ENCODE measurements at regions not wholly inside any gene's neighbourhood (a gene's known extent, or its start where the extent isn't known, plus 50 kb on each side); places are given as distances from the start of the nearest gene placed in this dataset.

DNA sequence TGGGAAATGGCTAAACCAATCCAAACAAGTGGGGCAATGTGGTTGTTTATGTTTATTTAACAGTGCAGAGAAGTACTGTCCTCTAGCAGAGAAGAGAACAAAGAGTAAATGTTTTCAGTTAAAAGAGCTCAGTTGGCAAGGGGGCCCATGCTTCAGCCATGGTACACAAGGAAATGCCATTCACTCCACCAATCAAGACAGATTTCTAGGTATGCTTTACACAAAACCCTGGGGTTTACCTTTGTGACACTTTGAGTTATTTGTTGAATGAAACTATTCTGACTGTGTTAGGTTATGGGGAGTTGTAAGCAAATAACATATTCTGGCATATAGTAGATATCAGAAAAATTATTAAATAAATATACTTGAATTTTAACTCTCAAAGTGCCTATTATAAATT lies 228.5 kb upstream of the MME start:
- DNase-seq (ENCODE audit: extremely low spot score, unreplicated experiment): no peak
- no peaks in the 10 kb centered on the region for H3K9me3 Mint-ChIP-seq (ENCODE audit: unreplicated experiment)
- no peaks in the 10 kb centered on the region for H3K36me3 Mint-ChIP-seq (ENCODE audit: unreplicated experiment)
- H3K27ac Mint-ChIP-seq (ENCODE audit: unreplicated experiment): no peak overlapping the region
- TF ChIP-seq, protein P1, sequence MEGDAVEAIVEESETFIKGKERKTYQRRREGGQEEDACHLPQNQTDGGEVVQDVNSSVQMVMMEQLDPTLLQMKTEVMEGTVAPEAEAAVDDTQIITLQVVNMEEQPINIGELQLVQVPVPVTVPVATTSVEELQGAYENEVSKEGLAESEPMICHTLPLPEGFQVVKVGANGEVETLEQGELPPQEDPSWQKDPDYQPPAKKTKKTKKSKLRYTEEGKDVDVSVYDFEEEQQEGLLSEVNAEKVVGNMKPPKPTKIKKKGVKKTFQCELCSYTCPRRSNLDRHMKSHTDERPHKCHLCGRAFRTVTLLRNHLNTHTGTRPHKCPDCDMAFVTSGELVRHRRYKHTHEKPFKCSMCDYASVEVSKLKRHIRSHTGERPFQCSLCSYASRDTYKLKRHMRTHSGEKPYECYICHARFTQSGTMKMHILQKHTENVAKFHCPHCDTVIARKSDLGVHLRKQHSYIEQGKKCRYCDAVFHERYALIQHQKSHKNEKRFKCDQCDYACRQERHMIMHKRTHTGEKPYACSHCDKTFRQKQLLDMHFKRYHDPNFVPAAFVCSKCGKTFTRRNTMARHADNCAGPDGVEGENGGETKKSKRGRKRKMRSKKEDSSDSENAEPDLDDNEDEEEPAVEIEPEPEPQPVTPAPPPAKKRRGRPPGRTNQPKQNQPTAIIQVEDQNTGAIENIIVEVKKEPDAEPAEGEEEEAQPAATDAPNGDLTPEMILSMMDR (IDR thresholded peaks at IDR 0.05): no peak
- no peak overlapping the region for H3K4me3 Mint-ChIP-seq (ENCODE audit: unreplicated experiment)
- peaks cover 13% of the 10 kb centered on the region for H3K27me3 Mint-ChIP-seq (ENCODE audit: unreplicated experiment)
- H3K4me1 Mint-ChIP-seq (ENCODE audit: unreplicated experiment): no peaks in the 10 kb centered on the region

DNA sequence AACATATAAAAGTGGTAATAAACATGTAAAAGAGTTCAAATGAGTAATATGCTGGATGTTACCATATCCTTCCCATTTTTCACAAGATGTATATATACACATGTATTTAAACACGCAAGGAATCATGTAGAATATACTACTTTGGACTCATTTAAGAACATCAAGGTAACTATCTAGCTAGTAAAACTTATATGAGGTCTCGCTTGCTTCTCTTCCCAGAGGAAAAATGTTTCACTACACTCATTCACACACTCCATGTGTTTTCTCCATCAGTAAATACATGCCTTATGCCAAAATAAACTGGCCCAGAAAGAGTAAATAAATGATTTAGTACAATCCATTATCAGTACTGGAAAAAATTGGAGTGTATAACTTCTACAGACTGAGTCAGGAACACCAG lies 229.2 kb upstream of the MME start:
- Mint-ChIP-seq H3K4me3 (ENCODE audit: unreplicated experiment) (no peak overlapping the region), H3K27ac (ENCODE audit: unreplicated experiment) (no peak overlapping the region), H3K36me3 (ENCODE audit: unreplicated experiment) (no peaks in the 10 kb centered on the region), H3K9me3 (ENCODE audit: unreplicated experiment) (no peaks in the 10 kb centered on the region), H3K4me1 (ENCODE audit: unreplicated experiment) (no peaks in the 10 kb centered on the region), H3K27me3 (ENCODE audit: unreplicated experiment) (peaks cover 20% of the 10 kb centered on the region)
- no peak for DNase-seq (ENCODE audit: extremely low spot score, unreplicated experiment)
- TF ChIP-seq, protein P1 (IDR thresholded peaks at IDR 0.05): no peak

DNA sequence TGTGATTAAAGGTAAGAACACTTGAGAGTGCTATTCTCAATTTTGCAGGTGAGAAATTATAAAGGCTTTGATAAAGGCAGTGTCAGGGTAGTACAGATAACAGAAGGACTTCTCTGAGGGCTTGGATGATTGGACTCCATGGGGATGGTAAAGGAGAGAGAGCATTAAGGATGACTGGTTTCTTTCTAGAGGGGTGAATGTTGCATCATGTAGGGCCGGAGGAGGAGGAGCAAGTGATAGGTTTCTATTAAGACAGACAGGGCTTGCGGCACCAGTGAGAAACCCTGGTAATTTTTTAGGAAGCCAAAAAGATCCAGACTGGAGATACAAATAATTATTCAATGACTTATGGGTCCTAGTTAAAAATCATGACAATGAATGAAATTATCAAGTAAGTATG lies 230.7 kb upstream of the MME start:
- H3K36me3 Mint-ChIP-seq (ENCODE audit: unreplicated experiment): no peaks in the 10 kb centered on the region
- H3K27ac Mint-ChIP-seq (ENCODE audit: unreplicated experiment): no peak overlapping the region
- DNase-seq (ENCODE audit: extremely low spot score, unreplicated experiment): no peak

DNA sequence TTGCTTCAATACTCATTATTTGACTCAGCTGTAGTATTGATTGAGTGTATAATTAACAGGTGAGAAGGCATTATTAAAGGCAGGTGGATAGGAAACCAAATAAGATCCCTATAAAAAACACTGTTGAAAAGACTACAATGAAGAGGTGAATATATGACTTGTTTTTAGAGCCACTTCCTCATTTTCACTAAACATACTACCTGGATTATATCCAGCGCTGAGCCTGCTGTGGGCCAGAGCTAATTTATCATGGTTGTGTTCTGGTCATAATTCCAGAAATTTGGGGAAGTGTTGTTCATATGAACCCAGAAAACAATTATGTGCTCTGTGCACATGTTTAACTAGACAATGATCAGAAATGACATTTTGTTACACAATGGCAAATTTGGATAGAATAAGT lies 235.3 kb upstream of the MME start:
- no peak overlapping the region for H3K27ac Mint-ChIP-seq (ENCODE audit: unreplicated experiment)
- no peaks in the 10 kb centered on the region for H3K36me3 Mint-ChIP-seq (ENCODE audit: unreplicated experiment)
- TF ChIP-seq, protein P1 (IDR thresholded peaks at IDR 0.05): no peak
- H3K27me3 Mint-ChIP-seq (ENCODE audit: unreplicated experiment): peaks cover 23% of the 10 kb centered on the region
- no peaks in the 10 kb centered on the region for H3K4me1 Mint-ChIP-seq (ENCODE audit: unreplicated experiment)
- no peaks in the 10 kb centered on the region for H3K9me3 Mint-ChIP-seq (ENCODE audit: unreplicated experiment)
- H3K4me3 Mint-ChIP-seq (ENCODE audit: unreplicated experiment): no peak overlapping the region
- DNase-seq (ENCODE audit: extremely low spot score, unreplicated experiment): no peak

More for the DNA sequence above, 230.7 kb upstream of the MME start:
- Mint-ChIP-seq H3K9me3 (ENCODE audit: unreplicated experiment) (no peaks in the 10 kb centered on the region), H3K4me1 (ENCODE audit: unreplicated experiment) (no peaks in the 10 kb centered on the region), H3K4me3 (ENCODE audit: unreplicated experiment) (no peak overlapping the region), H3K27me3 (ENCODE audit: unreplicated experiment) (peaks cover 21% of the 10 kb centered on the region)
- TF ChIP-seq, protein P1 (IDR thresholded peaks at IDR 0.05): no peak

DNA sequence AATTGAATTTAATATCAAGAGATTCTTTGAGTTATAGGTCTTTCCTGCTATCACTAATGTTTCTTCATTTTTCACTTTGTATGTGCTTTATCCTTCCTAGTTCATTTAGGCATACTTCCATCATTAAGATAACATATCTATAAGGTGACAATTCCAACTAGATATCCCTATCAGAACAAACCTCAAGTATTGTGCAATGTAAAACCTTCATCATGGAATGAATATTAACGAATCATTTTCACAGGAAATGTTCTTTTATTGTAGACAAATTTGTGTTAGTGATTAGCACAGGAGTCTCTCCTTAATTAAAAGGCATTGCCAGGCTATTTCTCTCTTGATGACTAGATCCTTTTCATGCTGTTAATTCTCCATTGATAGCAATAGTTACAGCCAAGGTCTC lies 236.5 kb upstream of the MME start:
- Mint-ChIP-seq H3K27ac (ENCODE audit: unreplicated experiment) (no peak overlapping the region), H3K4me3 (ENCODE audit: unreplicated experiment) (no peak overlapping the region), H3K27me3 (ENCODE audit: unreplicated experiment) (peaks cover 20% of the 10 kb centered on the region), H3K9me3 (ENCODE audit: unreplicated experiment) (no peaks in the 10 kb centered on the region), H3K36me3 (ENCODE audit: unreplicated experiment) (no peaks in the 10 kb centered on the region), H3K4me1 (ENCODE audit: unreplicated experiment) (no peaks in the 10 kb centered on the region)
- DNase-seq (ENCODE audit: extremely low spot score, unreplicated experiment): no peak
- TF ChIP-seq, protein P1 (IDR thresholded peaks at IDR 0.05): no peak
